NCI-H460 (cell line): ENCODE measurements at regions not wholly inside any gene's neighbourhood (a gene's known extent, or its start where the extent isn't known, plus 50 kb on each side); places are given as distances from the start of the nearest gene placed in this dataset.
"Not testable (repeated sequence)": the region's sequence is repeated elsewhere in the genome, so short reads cannot be mapped to it uniquely, and the experiment has no call there.

Experiments
- DNase-seq: peaks from one replicate; pipeline ENCODE4 v3.0.0-alpha.2; 2016; ENCODE audit warnings: low read depth; ENCODE audit errors: extremely low read depth
- small RNA-seq, 2 experiments: library from RNA; depleted of rRNA; stranded (forward); fragments of <200 nt; gene quantifications; one replicate each; pipeline ENCODE3, GENCODE V24; 2014

- DNase-seq: peak; percentile 1
Observed at GRCh38 chrX:44675362-44676024, 132.8 kb upstream of the FUNDC1 start.

GRCh38 chrX:44674906-44675305 is 132.2 kb upstream of the FUNDC1 start:
- DNase-seq: no peak

GRCh38 chrX:44669626-44670025 is 127.0 kb upstream of the FUNDC1 start:
- DNase-seq: no peak

GRCh38 chrX:44667771-44668170 is 125.1 kb upstream of the FUNDC1 start:
- no peak for DNase-seq

GRCh38 chrX:44657718-44658246 is 115.1 kb upstream of the FUNDC1 start:
- not testable (repeated sequence) for DNase-seq

GRCh38 chrX:44651358-44651757 is 108.7 kb upstream of the FUNDC1 start:
- DNase-seq: no peak

GRCh38 chrX:44643723-44644122 is 101.1 kb upstream of the FUNDC1 start:
- DNase-seq: no peak

GRCh38 chrX:44637282-44637681 is 94.6 kb upstream of the FUNDC1 start:
- DNase-seq: no peak

- no peak for DNase-seq
Observed at GRCh38 chrX:44621078-44621477, 78.4 kb upstream of the FUNDC1 start.

GRCh38 chrX:44619039-44619438 is 76.4 kb upstream of the FUNDC1 start:
- DNase-seq: no peak

GRCh38 chrX:44596277-44596676 is 53.6 kb upstream of the FUNDC1 start:
- DNase-seq: no peak

Small RNA genes lying in the stretch of these regions (small RNA-seq; reads per million reads assigned to genes)
- gene RN7SL291P: 0 to 0.12 reads per million in 2 experiments
